GM10266 (cell line): ENCODE measurements at regions not wholly inside any gene's neighbourhood (a gene's known extent, or its start where the extent isn't known, plus 50 kb on each side); places are given as distances from the start of the nearest gene placed in this dataset.
"Not testable (repeated sequence)": the region's sequence is repeated elsewhere in the genome, so short reads cannot be mapped to it uniquely, and the experiment has no call there.

Experiments used
- DNase-seq: peaks from one replicate; pipeline ENCODE4 v3.0.0; 2012; ENCODE audit errors: extremely low spot score
- CTCF ChIP-seq: IDR thresholded peaks from 2 replicates; pipeline ENCODE4 v1.5.1; 2012; ENCODE audit warnings: mild to moderate bottlenecking, low read depth; ENCODE audit not compliant: control insufficient read depth, insufficient read depth; ENCODE audit errors: missing control alignments

DNA sequence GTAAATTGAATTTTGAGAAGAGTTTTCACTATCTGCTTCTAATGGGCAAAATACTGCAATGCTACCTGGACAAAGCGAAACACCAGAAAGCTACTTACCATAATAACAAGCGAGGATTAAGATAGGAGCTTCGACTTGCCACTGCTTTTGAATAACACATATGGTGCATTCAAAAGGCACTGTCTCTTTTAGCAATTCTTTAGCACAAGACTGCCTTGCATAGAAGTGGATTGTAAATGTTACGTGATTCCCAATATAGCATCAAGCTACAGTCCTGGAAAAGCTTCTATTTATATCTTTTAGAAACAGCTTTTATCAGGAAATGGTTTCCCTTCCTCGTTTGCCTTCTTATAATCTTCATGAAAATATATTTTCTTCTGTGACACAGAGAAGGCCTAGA is 258.7 kb upstream of the PDE3A start:
- DNase-seq = no peak

GRCh38 chr12:20115371-20115770 is 253.0 kb upstream of the PDE3A start:
- DNase-seq = not testable (repeated sequence)

More for the DNA sequence above, 258.7 kb upstream of the PDE3A start:
- TF ChIP-seq CTCF = no peak

GRCh38 chr12:20119596-20120402 is 248.5 kb upstream of the PDE3A start:
- DNase-seq = no peak
- TF ChIP-seq CTCF = no peak

DNA sequence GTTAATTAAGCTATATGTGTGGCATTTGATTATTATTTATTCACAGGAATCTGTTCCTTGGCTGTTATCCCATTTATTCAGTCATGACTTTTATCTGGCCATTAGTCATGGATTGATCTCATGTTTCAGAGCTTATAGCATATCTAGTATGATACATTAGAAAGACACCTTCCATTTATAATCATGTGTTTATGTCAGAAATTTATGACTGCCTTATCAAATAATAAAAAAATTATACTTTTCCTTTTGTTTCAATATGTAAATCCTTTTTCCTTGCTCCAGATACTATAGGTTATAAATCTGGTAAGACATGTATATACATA is 248.0 kb upstream of the PDE3A start:
- no peak for DNase-seq
- no peak for TF ChIP-seq CTCF

DNA sequence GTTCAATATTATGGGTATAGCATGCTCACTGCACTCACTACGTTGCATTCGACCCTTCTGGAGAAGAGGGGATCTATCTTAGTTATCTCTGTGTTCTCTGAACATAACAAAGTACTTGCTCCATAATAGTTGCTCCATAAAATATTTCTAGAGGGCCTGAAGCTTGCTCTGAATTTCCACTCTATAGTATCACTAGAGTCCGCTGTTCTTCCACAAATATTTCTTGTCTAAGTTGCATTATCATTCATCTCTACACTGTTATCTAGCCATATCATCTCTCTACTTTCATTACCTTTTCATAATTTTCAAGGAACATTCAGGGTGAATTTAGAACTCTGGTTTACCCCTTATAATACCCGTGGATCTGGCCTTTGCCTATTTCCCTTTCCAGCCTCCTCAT is 246.1 kb upstream of the PDE3A start:
- TF ChIP-seq CTCF = peak; percentile 3

GRCh38 chr12:20123465-20123864 is 244.9 kb upstream of the PDE3A start:
- no peak for DNase-seq
- TF ChIP-seq CTCF = no peak

More for the DNA sequence above, 246.1 kb upstream of the PDE3A start:
- no peak for DNase-seq

DNA sequence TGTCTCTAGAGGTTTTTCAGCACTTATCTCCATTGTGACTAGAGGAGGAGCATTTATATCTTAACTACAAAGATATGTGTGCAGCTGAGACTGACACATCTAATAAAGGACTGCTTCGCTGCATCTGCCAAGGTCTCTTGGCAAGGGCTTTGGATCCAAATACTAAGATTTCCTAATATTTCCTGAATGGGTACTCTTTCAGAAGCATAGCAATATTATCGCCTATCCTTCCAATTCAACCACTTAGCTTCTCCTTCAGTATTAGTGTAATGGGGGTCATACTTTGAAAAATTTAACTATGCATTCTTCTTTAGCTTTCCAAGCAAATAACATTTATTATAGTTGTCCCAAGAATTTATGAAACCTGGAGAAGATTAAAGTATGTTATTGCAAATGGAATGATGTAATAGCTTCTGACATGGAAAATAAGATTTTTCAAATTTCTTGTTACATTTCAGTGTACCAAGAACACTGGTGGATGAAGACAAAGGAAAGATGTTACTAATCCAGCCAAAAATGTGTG is 243.0 kb upstream of the PDE3A start:
- no peak for TF ChIP-seq CTCF

More for the DNA sequence above, 243.0 kb upstream of the PDE3A start:
- no peak for DNase-seq
